Prostate gland (tissue), 2 donors: ENCODE measurements at regions not wholly inside any gene's neighbourhood (a gene's known extent, or its start where the extent isn't known, plus 50 kb on each side); places are given as distances from the start of the nearest gene placed in this dataset.

Source experiments
- POLR2A ChIP-seq: fragments of 450-650 bp; IDR thresholded peaks from one replicate; pipeline ENCODE4 v1.6.1; 2016; ENCODE audit warnings: antibody characterized with exemption, mild to moderate bottlenecking
- TF ChIP-seq, protein P1 (sequence below), 4 experiments: fragments of 200-600 bp in 2 of 4; fragments of 450-650 bp in 2 of 4; sonication (generic) in 2 of 4; IDR thresholded peaks; 1 replicate in 3 of 4; 2 replicates in 1 of 4; pipeline ENCODE4 v1.5.1; 2016 to 2019; ENCODE audit warnings: antibody characterized with exemption in 4 of 4, mild to moderate bottlenecking in 2 of 4, moderate library complexity in 2 of 4

DNA sequence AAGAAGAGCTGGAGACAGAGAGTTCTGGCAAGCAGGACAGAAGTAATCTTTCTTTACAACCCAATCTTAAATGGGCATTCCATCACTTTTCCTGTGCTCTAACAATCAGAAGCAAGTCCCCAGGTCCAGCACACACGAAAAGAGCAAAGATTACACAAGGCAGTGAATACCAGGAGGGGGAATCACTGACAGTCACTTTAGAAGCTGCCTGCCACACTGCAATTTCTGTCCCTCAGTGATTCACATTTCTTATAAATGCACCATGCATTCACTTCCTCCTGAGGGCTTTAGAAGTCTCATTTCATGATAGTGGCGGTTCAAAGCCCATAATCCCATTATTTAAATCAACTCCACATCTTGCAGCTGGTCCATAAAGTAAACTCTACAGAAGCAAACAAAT is 362.5 kb downstream of the POM121L12 start:
- TF ChIP-seq POLR2A = no peak
- TF ChIP-seq, protein P1, sequence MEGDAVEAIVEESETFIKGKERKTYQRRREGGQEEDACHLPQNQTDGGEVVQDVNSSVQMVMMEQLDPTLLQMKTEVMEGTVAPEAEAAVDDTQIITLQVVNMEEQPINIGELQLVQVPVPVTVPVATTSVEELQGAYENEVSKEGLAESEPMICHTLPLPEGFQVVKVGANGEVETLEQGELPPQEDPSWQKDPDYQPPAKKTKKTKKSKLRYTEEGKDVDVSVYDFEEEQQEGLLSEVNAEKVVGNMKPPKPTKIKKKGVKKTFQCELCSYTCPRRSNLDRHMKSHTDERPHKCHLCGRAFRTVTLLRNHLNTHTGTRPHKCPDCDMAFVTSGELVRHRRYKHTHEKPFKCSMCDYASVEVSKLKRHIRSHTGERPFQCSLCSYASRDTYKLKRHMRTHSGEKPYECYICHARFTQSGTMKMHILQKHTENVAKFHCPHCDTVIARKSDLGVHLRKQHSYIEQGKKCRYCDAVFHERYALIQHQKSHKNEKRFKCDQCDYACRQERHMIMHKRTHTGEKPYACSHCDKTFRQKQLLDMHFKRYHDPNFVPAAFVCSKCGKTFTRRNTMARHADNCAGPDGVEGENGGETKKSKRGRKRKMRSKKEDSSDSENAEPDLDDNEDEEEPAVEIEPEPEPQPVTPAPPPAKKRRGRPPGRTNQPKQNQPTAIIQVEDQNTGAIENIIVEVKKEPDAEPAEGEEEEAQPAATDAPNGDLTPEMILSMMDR (IDR thresholded peaks at IDR 0.05) = no peak
